Rectal smooth muscle tissue (tissue), 1 donor: ENCODE measurements at regions not wholly inside any gene's neighbourhood (a gene's known extent, or its start where the extent isn't known, plus 50 kb on each side); places are given as distances from the start of the nearest gene placed in this dataset.

Experiments used
- H3K27ac ChIP-seq: one replicate; pipeline ENCODE4 v1.7.0; 2013; ENCODE audit warnings: low read depth, low read length, inconsistent platforms
- H3K27me3 ChIP-seq: one replicate; pipeline ENCODE4 v1.7.0; 2013; ENCODE audit warnings: low read length; ENCODE audit not compliant: control insufficient read depth, insufficient read depth
- H3K36me3 ChIP-seq: one replicate; pipeline ENCODE4 v1.7.0; 2013; ENCODE audit warnings: low read length; ENCODE audit not compliant: control insufficient read depth, insufficient read depth
- H3K4me1 ChIP-seq: one replicate; pipeline ENCODE4 v1.7.0; 2013; ENCODE audit warnings: low read length; ENCODE audit not compliant: control insufficient read depth, insufficient read depth
- H3K4me3 ChIP-seq: one replicate; pipeline ENCODE4 v1.7.0; 2013; ENCODE audit warnings: low read length
- H3K9ac ChIP-seq: one replicate; pipeline ENCODE4 v1.7.0; 2013; ENCODE audit warnings: low read length

GRCh38 chr10:78450239-78450638, 416.6 kb downstream of the RPS24 start:
- no peak overlapping the region for H3K4me3 ChIP-seq
- no peak overlapping the region for H3K9ac ChIP-seq
- H3K4me1 ChIP-seq, result peaks cover 6% of the 10 kb centered on the region
- no peaks in the 10 kb centered on the region for H3K36me3 ChIP-seq
- H3K27ac ChIP-seq, result no peak overlapping the region
- H3K27me3 ChIP-seq, result no peaks in the 10 kb centered on the region

- H3K4me3 ChIP-seq, result no peak overlapping the region
- no peak overlapping the region for H3K9ac ChIP-seq
- no peak overlapping the region for H3K27ac ChIP-seq
- H3K36me3 ChIP-seq, result no peaks in the 10 kb centered on the region
- H3K4me1 ChIP-seq, result peaks cover 14% of the 10 kb centered on the region
- no peaks in the 10 kb centered on the region for H3K27me3 ChIP-seq
These were observed 417.3 kb downstream of the RPS24 start for GRCh38 chr10:78450807-78451485.

GRCh38 chr10:78451592-78451991, 417.9 kb downstream of the RPS24 start:
- H3K27ac ChIP-seq, result no peak overlapping the region
- peaks cover 15% of the 10 kb centered on the region for H3K4me1 ChIP-seq
- no peak overlapping the region for H3K4me3 ChIP-seq
- H3K9ac ChIP-seq, result no peak overlapping the region
- H3K36me3 ChIP-seq, result no peaks in the 10 kb centered on the region
- H3K27me3 ChIP-seq, result no peaks in the 10 kb centered on the region

- H3K9ac ChIP-seq, result no peak overlapping the region
These were observed 420.5 kb downstream of the RPS24 start for GRCh38 chr10:78454123-78454645.

GRCh38 chr10:78455236-78455635, 421.6 kb downstream of the RPS24 start:
- no peak overlapping the region for H3K4me3 ChIP-seq
- H3K27me3 ChIP-seq, result no peaks in the 10 kb centered on the region

More at GRCh38 chr10:78454123-78454645, 420.5 kb downstream of the RPS24 start:
- Histone ChIP-seq H3K27ac (no peak overlapping the region), H3K4me1 (peaks cover 17% of the 10 kb centered on the region), H3K27me3 (no peaks in the 10 kb centered on the region), H3K4me3 (no peak overlapping the region), H3K36me3 (no peaks in the 10 kb centered on the region)

GRCh38 chr10:78455811-78456210, 422.1 kb downstream of the RPS24 start:
- H3K27me3 ChIP-seq, result no peaks in the 10 kb centered on the region
- no peak overlapping the region for H3K9ac ChIP-seq
- H3K36me3 ChIP-seq, result no peaks in the 10 kb centered on the region
- peaks cover 17% of the 10 kb centered on the region for H3K4me1 ChIP-seq
- H3K27ac ChIP-seq, result peak overlapping the region; percentile 63
- H3K4me3 ChIP-seq, result no peak overlapping the region

More at GRCh38 chr10:78455236-78455635, 421.6 kb downstream of the RPS24 start:
- H3K36me3 ChIP-seq, result no peaks in the 10 kb centered on the region
- peak overlapping the region; percentile 63 for H3K27ac ChIP-seq
- peaks cover 17% of the 10 kb centered on the region for H3K4me1 ChIP-seq
- no peak overlapping the region for H3K9ac ChIP-seq

GRCh38 chr10:78456649-78457400, 423.2 kb downstream of the RPS24 start:
- H3K27me3 ChIP-seq, result no peaks in the 10 kb centered on the region
- H3K9ac ChIP-seq, result no peak overlapping the region
- H3K27ac ChIP-seq, result no peak overlapping the region
- H3K4me1 ChIP-seq, result peaks cover 17% of the 10 kb centered on the region
- no peak overlapping the region for H3K4me3 ChIP-seq
- no peaks in the 10 kb centered on the region for H3K36me3 ChIP-seq

- H3K27ac ChIP-seq, result no peak overlapping the region
- H3K4me3 ChIP-seq, result no peak overlapping the region
- no peaks in the 10 kb centered on the region for H3K36me3 ChIP-seq
- H3K9ac ChIP-seq, result no peak overlapping the region
- H3K4me1 ChIP-seq, result peaks cover 17% of the 10 kb centered on the region
- no peaks in the 10 kb centered on the region for H3K27me3 ChIP-seq
These were observed 424.3 kb downstream of the RPS24 start for GRCh38 chr10:78457804-78458482.

GRCh38 chr10:78458983-78459638, 425.4 kb downstream of the RPS24 start:
- Histone ChIP-seq H3K4me3 (no peak overlapping the region), H3K4me1 (peaks cover 17% of the 10 kb centered on the region), H3K27ac (no peak overlapping the region), H3K9ac (no peak overlapping the region), H3K36me3 (no peaks in the 10 kb centered on the region), H3K27me3 (no peaks in the 10 kb centered on the region)

GRCh38 chr10:78459639-78460037, 426.0 kb downstream of the RPS24 start:
- Histone ChIP-seq H3K4me3 (no peak overlapping the region), H3K27me3 (no peaks in the 10 kb centered on the region), H3K27ac (no peak overlapping the region), H3K36me3 (no peaks in the 10 kb centered on the region), H3K9ac (no peak overlapping the region), H3K4me1 (peaks cover 16% of the 10 kb centered on the region)

- Histone ChIP-seq H3K36me3 (no peaks in the 10 kb centered on the region), H3K27ac (no peak overlapping the region), H3K9ac (no peak overlapping the region), H3K27me3 (no peaks in the 10 kb centered on the region), H3K4me1 (peaks cover 11% of the 10 kb centered on the region), H3K4me3 (no peak overlapping the region)
These were observed 426.5 kb downstream of the RPS24 start for GRCh38 chr10:78460204-78460603.

GRCh38 chr10:78461333-78461732, 427.7 kb downstream of the RPS24 start:
- H3K9ac ChIP-seq, result no peak overlapping the region
- no peak overlapping the region for H3K4me3 ChIP-seq
- no peaks in the 10 kb centered on the region for H3K36me3 ChIP-seq
- no peaks in the 10 kb centered on the region for H3K27me3 ChIP-seq
- H3K4me1 ChIP-seq, result peaks cover 2% of the 10 kb centered on the region
- H3K27ac ChIP-seq, result no peak overlapping the region
